GM19395 (cell line): ENCODE measurements at regions not wholly inside any gene's neighbourhood (a gene's known extent, or its start where the extent isn't known, plus 50 kb on each side); places are given as distances from the start of the nearest gene placed in this dataset.
"Not testable (repeated sequence)": the region's sequence is repeated elsewhere in the genome, so short reads cannot be mapped to it uniquely, and the experiment has no call there.

ENCODE experiments used
- ATAC-seq: cut with Tn5 transposase; IDR thresholded peaks from one replicate; pipeline ENCODE4 v1.9.1; 2021; ENCODE audit warnings: mild to moderate bottlenecking, moderate library complexity; ENCODE audit not compliant: unreplicated experiment

DNA sequence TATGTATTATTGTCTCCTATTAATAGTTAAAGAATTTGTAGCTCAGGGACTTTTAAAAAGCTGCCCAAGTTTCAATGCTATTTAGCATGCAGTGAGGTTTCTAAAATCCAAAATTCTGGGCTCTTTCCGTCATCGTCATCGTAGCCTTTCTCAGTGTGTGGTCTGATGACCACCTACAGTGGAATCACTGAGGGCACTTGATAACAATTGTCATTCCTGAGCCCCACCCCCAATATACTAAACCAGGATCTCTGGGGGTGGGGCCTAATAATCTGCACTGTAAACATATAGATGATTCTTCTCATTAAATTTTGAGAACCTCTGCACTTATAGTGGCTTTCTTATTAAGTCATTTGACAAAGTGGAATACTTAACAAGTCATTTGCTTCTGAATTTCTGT lies 674.8 kb downstream of the PLPP3 start:
- no peak for ATAC-seq

DNA sequence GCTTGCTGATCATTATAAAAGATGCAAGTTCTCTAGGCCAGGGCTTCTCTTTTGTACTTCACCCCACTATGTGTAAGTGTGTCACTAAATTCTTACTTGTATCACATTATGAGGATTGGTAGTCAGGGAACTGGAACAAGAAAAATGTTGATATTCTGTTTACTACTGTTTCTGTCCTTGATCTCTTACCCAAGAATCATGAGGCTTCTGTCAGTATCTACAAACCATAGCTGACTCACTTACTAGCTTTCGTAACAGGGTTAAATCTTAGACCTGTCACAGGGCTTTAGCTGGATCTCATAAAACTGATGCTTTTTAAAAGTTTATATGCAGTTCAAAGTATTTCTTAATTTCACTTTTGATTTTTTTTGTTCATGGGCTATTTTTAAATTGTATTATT lies 681.2 kb downstream of the PLPP3 start:
- ATAC-seq: no peak

DNA sequence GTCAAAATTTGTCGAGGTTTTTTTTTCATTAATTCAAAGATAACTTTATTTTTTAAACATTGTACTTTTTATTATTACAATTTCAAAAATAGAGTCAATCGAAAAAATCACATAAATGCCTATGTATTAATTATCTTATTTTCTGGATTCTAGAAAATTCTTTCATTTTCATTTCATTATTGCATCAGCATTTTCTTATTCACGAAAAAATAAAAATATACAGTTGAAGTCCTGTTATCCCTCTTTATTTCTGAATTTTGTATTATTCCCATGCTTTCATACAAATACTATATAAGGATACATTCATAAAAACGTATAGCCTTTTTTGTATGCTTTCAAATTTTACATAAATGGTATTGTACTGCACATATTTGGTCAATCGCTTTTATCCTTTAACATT lies 681.0 kb upstream of the USP24 start:
- no peak for ATAC-seq

DNA sequence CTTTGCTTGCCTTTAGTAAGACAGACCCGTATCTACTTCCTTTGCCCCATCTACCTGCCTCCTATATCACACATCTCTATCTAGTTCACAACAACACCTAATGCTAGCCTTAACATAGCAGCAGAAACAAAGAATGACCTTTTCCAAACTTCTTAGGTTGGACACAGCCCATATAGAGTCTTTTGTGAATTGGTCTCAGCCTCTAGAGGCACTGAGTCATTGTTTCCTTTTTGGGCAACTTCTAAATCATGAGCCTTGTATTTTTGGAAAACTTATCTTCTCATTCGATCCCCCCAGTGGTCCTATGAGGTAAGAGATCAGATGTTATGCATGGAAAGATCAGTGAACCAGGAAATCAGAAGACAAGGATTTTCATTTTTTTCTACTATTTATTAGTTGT lies 679.4 kb upstream of the USP24 start:
- ATAC-seq: no peak

DNA sequence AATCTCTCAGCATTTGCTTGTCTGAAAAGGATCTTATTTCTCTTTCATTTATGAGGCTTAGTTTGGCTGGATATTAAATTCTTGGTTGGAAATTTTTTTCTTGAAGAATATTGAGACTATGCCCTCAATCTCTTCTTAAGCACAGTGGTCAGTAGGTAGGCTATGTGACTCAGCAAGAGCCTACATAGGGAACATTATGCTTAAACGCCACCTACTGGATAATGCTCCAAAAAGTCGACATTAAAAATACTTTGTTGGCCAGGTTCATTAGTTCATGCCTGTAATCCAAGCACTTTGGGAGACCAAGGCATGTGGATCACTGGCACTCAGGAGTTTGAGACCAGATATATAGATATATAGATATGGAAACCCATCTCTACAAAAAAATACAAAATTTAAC lies 678.0 kb upstream of the USP24 start:
- no peak for ATAC-seq

DNA sequence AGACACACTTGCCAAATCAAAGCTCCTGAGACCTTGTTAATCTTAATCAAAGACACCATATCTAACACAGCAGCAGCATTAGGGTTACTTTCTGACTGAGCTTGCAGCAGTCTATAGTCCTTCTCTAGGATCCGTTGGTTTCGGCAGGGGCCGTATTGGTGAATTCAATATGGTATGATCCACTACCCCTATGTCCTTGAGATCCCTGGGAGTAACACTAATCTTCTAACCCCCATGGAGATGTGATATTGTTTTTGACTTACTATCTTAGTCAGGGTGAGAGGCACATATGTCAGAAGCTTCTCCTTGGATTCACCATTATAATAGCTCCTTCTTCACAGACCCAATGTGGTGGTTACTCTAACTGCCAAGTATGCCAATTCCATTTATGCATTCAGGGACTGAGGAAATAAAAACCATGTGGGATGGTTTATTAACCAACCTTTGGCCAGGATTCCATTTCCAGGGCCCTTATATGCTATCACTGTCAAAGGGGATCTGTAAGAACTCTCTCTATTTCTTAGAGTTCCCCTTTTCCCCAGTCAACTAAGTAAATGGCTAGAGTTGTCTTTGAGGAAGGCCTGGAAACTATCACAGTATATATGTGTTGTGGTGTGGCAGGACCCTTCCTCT lies 673.6 kb upstream of the USP24 start:
- ATAC-seq: no peak

DNA sequence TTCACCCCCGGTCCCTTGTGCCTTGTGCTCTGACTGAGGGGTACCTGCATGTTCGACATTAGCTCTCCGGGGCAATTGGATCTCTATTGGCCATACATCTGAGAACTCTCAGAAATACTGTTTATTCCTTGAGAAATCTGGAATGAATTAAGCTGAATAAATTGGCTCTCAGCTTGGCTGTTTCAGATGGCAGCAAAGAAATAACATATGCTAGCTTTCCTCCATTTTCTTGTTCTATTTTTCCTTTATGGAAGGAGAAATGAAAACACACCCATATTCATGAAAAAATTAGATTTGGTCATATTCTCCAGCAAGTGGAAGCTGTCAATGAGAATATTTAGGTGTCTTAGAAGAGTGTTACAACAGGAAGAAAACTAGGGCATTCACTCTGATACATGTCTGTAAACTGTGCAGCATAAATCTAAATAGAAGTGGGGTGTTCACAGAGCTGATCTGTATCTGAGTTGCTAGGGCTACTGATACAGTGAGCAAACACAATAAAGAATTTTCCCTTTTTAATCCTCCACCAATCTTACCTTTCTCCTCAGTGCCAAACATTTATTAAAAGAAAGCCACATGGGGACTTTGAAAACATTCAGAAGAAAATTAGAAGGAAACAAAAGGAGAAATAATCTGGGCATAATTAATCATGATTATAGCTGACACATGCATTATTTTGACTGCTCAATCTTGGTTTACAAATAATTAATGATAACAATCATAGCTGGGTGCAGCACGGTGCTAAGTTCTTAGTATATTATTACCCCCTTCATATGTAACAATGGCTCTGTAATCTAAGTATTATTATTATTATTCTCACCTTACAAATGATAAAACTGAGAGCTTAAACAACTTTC lies 671.9 kb upstream of the USP24 start:
- ATAC-seq: no peak

DNA sequence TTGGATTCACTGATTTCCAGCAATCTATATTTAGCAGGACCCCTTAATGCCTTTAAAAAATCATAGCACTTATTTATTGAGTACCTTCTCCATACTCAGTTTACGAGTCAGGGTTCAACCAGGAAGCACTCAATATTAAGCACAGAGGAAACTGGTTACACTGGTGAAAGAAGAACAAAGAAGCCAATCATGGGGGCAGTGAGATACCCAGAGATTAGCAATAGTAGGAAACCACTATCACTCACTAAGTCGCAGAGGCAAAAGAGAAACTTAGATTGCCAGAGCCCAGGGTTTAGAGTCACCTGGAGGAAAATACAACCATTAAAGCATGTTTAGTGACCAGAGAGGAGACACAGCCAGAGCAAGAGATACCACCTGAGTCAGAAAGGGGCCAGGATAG lies 670.5 kb upstream of the USP24 start:
- no peak for ATAC-seq

DNA sequence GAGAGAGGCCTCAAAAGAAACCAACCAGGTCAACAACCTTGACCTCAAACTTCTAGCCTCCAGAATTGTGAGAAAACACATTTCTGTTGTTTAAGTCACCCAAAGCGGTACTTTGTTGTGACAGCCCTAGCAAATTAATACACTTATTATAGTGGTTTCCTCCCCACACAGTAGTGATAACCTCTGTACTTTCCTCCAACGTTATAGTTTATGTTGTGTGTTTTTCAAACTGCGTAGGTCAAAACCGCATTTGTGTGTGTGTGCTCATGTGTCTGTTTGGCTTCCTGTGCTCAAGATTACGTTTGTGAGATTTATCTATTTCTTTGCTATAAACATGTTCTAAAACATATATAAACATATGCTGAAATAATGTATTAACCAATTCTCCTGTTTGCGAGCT lies 667.8 kb upstream of the USP24 start:
- no peak for ATAC-seq

DNA sequence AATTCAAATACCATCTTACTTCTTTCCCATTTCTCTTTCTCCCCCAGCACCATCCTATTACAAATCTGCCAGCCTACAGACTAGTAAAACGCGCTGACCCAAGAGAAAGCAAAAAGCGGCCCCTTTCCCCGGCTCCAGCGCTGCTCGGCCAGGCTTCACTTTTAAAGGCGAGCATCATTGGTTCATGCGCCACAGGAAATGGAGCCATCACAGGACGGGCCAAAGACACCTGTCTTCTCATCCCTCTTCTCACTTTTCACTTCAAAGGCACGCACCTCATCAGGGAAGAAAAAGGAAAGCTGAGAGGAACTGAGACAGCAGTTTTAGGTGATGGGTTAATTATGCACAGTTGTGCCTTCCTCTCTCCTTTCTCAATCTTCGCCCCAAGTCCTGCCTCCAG lies 664.2 kb upstream of the USP24 start:
- no peak for ATAC-seq

DNA sequence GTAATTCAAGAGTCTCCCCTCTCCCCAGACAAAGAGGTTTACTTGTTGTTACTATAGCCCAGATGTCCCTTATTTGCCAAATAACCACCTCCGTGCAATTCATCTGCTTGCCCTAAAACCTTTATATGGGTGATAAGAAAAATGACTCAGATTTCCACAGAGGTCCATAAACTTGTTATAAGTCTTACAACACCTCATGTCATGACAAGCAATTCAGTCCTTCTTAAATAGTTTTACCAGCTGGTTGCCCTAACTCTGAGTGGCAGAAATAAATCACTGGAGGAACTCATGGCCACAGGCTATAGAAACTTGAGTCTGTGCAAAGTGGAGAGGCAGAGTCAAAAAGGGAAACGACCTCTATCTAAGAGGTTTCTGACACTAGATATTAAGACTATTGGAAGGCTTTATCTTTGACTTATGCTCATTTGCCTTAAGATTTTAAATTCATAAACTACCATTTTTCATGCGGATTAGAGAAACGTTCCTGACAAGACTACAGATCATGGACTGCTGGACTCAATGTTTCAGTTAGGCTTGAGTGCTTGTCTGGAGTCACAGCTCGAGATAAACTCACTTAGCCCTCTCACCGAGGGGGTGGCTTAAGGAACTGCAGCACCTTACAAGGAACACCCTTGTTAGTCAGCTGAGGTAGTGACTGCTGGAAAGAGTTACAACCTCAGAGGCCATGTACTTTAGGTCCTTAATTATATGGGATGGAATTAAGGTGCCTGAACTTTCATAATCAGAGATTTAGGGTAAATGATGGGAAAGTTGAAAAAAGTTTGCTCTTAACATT lies 662.5 kb upstream of the USP24 start:
- ATAC-seq: no peak

DNA sequence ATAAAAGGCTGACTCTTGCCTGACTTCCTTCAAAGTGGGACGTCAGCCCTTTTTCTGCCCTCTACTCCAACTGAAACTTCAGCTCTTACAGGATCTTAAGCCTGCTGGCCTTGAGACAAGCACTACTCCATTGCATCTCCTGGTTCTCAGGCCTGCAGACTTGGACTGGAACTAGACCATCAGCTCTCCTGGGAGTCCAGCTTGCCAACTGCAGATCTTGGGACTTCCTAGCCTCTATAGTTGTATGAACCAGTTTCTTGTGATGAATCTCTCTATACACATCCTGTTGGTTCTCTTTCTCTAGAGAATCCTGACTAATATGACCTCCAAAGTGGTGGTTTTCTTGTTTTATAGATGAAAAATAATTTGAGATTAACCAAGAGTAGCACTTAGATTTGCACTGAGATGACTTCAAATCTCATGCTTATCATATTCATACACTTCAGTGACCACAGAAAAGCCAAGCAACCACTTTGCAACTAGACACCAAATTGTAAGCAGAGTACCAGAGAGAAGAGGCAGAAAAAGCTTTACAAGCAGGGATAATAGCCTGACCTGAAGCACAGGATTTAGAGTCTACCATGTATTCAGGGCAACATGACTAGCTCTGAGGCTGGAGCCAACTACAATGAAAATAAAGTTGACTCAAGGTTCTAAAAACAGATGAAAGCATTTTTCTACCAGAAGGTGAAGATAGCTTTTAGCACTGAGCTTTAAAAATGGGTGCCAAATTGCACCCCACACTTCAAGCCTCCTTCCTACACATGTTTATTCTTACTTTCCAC lies 661.3 kb upstream of the USP24 start:
- ATAC-seq: no peak

DNA sequence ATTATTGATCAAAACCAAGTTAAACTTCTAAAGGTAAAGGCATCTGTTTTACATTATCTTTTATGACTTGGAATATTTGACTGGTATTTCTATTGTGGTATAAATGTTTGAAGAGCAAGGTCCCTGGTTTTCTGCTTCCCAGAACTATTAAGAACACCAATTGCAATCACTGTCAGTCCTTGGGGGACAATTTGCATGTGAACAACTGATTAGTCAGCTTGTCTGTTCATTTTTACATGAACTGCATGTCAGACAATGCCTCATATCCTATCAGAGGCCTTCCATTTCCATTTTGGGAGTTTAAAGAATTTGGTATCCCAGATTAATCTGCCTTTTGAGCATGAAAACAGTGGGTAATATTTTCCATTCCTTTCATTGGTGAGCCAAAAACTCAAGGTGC lies 654.9 kb upstream of the USP24 start:
- ATAC-seq: no peak

DNA sequence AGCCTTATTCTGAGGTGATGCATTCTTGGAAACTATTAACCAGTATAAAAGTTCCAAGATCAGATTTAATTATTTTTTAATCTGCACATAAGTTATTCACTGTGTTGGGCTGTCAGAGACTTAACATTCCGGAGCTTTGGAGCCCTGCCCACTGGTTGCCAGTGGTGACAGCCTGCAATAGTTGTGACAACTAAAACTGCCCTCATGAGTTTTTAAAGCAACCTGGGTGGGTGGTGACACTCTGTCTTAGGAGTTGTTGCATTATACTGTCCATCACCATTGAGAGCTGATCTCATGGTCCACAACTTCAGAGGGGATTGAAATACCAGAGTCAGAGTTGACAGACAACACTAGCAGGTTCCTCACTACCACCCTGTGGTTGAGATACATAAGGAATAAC lies 653.9 kb upstream of the USP24 start:
- ATAC-seq: no peak

DNA sequence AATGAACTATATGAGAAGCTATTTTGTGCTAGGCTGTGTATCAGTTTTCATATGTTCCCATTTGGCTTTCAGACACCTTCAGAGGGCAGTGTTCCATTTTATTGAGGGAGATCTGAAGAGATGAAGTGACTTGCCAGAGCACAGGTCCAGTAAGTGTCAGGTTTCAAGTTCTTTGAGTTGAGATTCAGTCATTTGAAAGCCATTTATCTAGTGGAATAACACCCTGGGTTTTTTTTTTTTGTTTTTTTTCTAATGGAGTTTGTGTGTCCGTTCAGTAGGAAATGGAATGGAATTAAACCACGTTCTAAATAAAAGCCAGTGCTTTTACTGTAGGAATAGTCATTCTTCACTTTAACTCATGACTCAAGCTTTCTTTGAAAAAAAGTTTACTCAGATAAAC lies 652.9 kb upstream of the USP24 start:
- ATAC-seq: no peak

DNA sequence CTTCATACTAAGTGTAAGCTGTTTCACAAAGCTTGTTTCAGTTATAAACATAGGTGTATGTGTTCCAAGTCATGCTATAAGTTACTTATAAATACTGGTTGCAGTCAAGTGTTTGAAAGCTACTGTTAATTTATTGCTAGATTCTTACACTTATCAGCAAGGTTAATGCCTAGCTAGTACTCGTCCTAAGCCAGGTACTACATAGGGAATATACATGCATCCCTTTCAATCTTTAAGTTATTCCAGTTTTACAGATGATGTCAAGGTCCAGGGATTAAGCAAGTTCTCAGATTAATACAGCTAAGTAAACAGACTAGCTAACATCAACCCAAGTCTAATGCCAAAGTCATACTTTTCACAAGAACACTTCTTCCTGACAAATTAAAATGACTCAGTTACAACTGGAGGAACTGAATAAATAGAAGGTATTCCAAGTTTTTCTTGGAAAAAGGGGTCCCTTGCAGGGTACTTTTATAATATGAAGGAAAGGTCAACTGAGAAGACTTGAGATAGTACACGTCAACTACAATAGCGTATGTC lies 652.2 kb upstream of the USP24 start:
- no peak for ATAC-seq

DNA sequence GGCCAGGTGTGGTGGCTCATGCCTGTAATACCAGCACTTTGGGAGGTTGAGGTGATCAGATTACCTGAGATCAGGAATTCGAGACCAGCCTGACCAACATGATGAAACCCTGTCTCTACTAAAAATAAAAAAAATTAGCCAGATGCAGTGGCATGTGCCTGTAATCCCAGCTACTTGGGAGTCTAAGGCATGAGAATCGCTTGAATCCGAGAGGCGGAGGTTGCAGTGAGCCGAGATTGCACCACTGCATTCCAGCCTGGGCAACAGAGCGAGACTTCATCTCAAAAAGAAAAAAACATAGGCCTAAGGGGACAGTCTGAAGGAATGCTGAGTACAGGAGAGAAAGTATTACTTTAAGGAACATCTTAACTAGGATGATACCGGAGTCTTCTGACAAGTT lies 650.6 kb upstream of the USP24 start:
- not testable (repeated sequence) for ATAC-seq

DNA sequence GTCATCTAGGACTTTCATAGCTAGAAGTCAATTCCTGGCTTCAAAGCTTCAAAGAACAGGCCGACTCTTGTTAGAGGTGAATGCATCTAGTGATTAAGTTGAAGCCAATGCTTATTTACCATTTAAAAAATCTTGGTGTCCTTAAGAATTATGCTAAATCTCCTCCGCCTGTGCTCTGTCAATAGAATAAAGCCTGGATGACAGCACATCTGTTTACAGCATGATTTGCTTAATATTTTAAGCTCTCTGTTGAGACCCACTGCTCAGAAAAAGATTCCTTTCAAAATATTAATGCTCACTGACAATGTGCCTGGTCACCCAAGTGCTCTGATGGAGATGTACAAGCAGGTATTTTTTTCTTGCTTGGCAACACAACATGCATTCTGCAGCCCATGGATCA lies 649.1 kb upstream of the USP24 start:
- no peak for ATAC-seq

DNA sequence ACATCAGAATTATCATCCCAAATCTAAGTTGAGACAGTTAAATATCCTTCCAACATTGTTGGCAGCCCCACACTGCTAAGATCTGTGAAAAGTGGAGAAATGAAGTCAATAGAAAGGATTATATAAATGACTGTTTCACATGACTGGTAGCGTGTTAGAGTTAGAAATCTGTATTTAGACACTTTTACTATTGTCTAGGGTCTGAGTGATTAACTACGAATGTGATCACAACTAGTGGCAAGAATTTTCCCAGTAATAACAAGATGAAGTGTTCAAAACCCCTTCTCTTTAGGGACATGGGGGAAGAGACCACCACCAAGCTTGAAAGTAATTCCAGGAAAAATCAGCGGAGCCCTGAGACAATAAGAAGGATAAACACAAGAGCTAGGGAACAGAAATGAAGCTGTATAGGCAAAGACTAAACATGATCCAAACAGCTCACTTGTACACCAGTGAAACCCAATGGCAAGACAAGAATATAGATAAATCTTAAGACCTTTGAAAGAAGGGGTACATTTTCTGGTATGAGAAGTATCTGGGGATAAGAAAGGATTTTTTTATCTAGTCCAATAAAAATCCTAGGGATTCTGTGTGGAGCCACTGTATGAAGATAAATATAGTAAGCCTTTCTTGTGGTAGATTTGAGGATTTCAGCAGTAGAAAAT lies 646.6 kb upstream of the USP24 start:
- ATAC-seq: no peak

DNA sequence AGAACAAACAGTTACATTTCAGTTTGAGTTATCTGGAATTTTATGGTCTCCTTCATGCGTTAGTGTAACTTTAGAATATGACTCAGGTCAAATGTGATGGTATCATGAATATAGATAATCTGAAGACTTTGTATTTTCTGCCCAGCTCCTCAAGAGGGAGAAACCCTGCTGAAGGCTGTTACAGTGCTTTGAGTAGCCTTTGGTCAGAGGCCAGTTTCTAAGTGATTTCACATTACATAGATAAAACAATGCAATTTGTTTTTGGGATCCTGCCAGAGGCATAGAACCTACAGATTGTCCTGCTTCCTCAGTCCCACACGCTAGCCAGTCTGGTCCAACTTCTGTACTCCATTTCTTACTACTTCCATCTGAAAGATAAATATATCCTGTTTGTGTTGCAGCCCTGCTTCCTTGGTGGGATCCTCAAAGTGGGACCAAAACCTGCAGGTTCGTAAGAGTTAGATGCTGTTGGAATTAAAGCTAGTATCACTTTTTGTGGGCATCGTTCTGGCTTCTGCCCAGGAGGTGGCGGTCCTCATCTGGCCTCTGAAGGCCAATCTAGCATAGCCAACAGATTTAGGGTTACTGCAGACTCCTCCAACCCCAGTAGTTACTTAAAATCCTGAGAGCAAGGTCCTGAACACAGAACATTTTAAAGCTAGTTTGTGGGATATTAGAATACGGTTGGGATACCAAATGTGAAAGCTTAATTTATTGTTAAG lies 645.8 kb upstream of the USP24 start:
- ATAC-seq: no peak
